PC-9 (cell line): ENCODE measurements at regions not wholly inside any gene's neighbourhood (a gene's known extent, or its start where the extent isn't known, plus 50 kb on each side); places are given as distances from the start of the nearest gene placed in this dataset.

Source experiments
- BruUV-seq: library from RNA; stranded (reverse); fragments of 400-500 nt; replicated peaks from 2 replicates; lab custom pipeline; 2021; lab: Mats Ljungman, UMichigan
- CTCF ChIA-PET: fragments of 300-600 bp; sonication (Branson Sonifier 250); formaldehyde crosslinking; loops from one replicate; lab custom pipeline; 2022; ENCODE audit warnings: antibody characterized with exemption; lab: Charles Lee
- POLR2A ChIA-PET: fragments of 300-600 bp; sonication (Branson Sonifier 250); formaldehyde crosslinking; loops from one replicate; lab custom pipeline; 2022; ENCODE audit warnings: antibody characterized with exemption; ENCODE audit not compliant: unreplicated experiment; lab: Charles Lee
- DNase-seq, 2 experiments: peaks; one replicate each; pipeline versions ENCODE4 v3.0.0 to v3.0.0-alpha.2; 2015 to 2022; ENCODE audit warnings: mixed read lengths in 1 of 2
- H2AFZ ChIP-seq: fragments of 200-600 bp; sonication (generic); 2 replicates; pipeline ENCODE4 v1.8.1; 2017; ENCODE audit warnings: antibody characterized with exemption
- H3F3A ChIP-seq: fragments of 200-600 bp; sonication (generic); 2 replicates; pipeline ENCODE4 v1.8.1; 2017; ENCODE audit warnings: antibody characterized with exemption, mild to moderate bottlenecking, low read depth; ENCODE audit not compliant: insufficient read depth
- H3K27ac ChIP-seq: fragments of 200-600 bp; sonication (generic); 2 replicates; pipeline ENCODE4 v1.6.1; 2016; ENCODE audit warnings: mixed run types
- H3K27me3 ChIP-seq: fragments of 200-600 bp; sonication (generic); 2 replicates; pipeline ENCODE4 v1.6.1; 2016; ENCODE audit warnings: low read depth, mixed run types; ENCODE audit not compliant: insufficient read depth
- H3K36me3 ChIP-seq: fragments of 200-600 bp; sonication (generic); 2 replicates; pipeline ENCODE4 v1.6.1; 2016; ENCODE audit warnings: low read depth, mixed run types
- H3K4me1 ChIP-seq: fragments of 200-600 bp; sonication (generic); replicated peaks from 2 replicates; pipeline ENCODE4 v1.6.1; 2016; ENCODE audit warnings: mixed run types; ENCODE audit not compliant: insufficient read depth
- H3K4me2 ChIP-seq: fragments of 200-600 bp; sonication (generic); 2 replicates; pipeline ENCODE4 v1.6.1; 2017; ENCODE audit warnings: mixed run types
- H3K4me3 ChIP-seq: fragments of 200-600 bp; sonication (generic); 2 replicates; pipeline ENCODE4 v1.6.1; 2016; ENCODE audit warnings: mixed run types
- H3K79me2 ChIP-seq: fragments of 200-600 bp; sonication (generic); 2 replicates; pipeline ENCODE4 v1.6.1; 2017; ENCODE audit warnings: low read depth, mixed run types
- H3K9me2 ChIP-seq: fragments of 200-600 bp; sonication (generic); 2 replicates; pipeline ENCODE4 v1.8.1; 2017; ENCODE audit warnings: mild to moderate bottlenecking; ENCODE audit not compliant: insufficient read depth
- H3K9me3 ChIP-seq: fragments of 200-600 bp; sonication (generic); 2 replicates; pipeline ENCODE4 v1.8.1; 2016; ENCODE audit warnings: low read depth; ENCODE audit not compliant: insufficient read depth
- H4K20me1 ChIP-seq: fragments of 200-600 bp; sonication (generic); 2 replicates; pipeline ENCODE4 v1.8.1; 2017; ENCODE audit not compliant: insufficient read depth
- EZH2 ChIP-seq: fragments of 200-600 bp; sonication (generic); IDR thresholded peaks from 2 replicates; pipeline ENCODE4 v1.8.0; 2017; ENCODE audit warnings: antibody characterized with exemption, low read depth
- intact Hi-C: fragments of 100-400 bp; cut with micrococcal nuclease; formaldehyde crosslinking; loops from one replicate; pipeline ENCODE4 v1.10.0; 2022; ENCODE audit not compliant: unreplicated experiment
- TF ChIP-seq, protein P1 (sequence below): fragments of 200-600 bp; sonication (generic); conservative IDR thresholded peaks from 2 replicates; pipeline ENCODE4 v1.6.1; 2017; ENCODE audit warnings: mixed run types, antibody characterized with exemption, mild to moderate bottlenecking, moderate library complexity

DNA sequence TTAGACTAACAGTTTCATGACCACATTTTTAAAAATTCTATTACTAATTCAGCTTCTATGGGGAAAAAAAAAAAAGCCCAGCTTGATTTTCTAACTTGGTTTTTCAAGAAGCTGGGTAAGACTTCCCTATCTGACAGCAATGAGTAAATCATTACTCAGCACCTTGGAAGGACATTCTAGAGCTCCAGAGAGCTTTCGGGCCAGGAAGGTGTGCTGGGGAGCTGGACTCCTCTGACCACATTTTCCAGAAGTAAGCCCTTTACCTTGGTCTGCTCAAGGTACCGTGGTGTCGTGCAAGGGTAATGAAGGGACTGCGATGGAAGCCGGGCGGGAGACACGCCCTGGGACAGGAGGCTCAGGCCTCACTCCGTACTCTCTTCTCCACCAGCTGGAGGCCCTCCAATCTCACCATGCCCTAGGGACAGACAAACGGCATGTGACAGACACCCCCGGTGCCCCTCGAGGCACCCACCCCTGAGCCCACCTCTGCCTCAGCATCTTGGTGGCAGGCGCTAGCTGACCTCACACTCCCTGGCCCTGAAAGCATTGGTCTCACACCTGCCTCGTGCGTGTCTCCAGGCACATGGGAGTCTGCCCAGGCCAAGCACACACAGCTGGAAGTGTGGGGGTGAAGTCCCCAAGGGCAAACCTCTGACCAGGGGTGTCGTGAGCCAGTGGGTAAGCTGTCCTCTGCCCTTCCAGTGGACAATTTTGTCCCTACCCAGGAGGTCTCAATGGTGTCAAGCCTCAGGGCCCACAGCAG is 152.1 kb downstream of the OAT start:
- no peaks in the 10 kb centered on the region for H3K4me1 ChIP-seq
- no peak overlapping the region for H3K27ac ChIP-seq
- CTCF ChIA-PET: no interaction called here
- H3K4me2 ChIP-seq: no peak overlapping the region
- TF ChIP-seq EZH2: no peak
- H2AFZ ChIP-seq: no peak overlapping the region
- H4K20me1 ChIP-seq: no peaks in the 10 kb centered on the region
- DNase-seq: no peak
- no peaks in the 10 kb centered on the region for H3F3A ChIP-seq
- no TSS peak for BruUV-seq
- H3K4me3 ChIP-seq: no peak overlapping the region
- no peaks in the 10 kb centered on the region for H3K27me3 ChIP-seq
- no peaks in the 10 kb centered on the region for H3K9me2 ChIP-seq
- H3K9me3 ChIP-seq: no peaks in the 10 kb centered on the region
- intact Hi-C loops: no loop called here
- no peaks in the 10 kb centered on the region for H3K79me2 ChIP-seq
- POLR2A ChIA-PET: interaction anchor here (0.6 to 0.7 kb wide), 3 partner anchors 28 to 184 kb away, joined by 3 to 11 read pairs (median 5); no protein-coding TSS in a partner anchor
- H3K36me3 ChIP-seq: no peaks in the 10 kb centered on the region

DNA sequence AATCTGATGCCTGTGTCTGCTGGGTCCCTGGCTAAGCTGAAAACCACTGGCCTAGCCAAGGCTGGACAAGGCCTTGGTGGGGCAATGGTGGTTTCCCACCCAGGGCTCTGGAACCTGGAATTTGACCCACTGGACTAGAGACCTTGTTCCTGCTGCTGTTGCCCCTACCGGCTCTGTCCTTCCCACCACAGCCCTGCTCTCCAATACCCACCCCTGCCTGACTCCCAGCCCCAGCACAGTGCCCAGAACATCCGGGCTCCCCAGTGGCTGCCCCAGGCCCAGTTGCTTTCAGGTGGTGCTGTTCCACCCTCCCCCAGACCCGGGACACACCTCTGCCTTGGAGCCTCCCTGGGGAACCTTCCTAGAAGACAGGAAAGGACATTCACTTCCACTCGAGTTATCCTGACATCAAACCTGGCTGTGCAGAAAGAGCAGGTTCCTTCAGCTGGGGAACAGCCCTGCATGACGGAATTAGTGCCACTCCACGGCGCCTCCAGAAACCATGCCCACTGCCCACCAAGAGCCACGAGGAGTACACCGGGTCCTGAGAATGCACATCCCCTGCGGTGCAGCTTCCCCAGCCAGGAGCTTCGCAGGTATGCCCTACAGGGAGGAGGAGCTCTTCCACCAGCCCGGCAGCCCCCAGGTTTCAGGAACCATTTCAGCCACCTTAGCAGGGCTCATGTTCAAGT is 152.8 kb downstream of the OAT start:
- no TSS peak for BruUV-seq
- H3K4me2 ChIP-seq: no peak overlapping the region

DNA sequence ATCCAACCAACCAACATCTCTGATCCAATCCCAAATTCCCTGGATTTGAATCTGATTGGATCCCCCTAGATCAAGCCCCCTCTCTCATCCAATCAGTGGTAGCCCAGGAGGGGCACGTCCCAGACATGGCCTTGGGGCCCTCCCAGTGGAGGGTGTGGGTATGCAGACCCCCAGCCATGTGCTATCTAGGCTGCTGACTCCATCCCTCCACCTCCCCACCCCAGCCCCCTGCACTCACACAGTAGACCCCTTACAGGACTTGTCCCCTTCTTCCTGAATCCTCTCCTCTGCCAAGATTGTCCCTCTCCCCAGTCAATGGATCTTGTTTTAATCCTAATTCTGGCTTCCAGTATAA is 153.4 kb downstream of the OAT start:
- Histone ChIP-seq H3K27me3 (no peaks in the 10 kb centered on the region), H4K20me1 (no peaks in the 10 kb centered on the region), H3K36me3 (no peaks in the 10 kb centered on the region), H3K4me1 (no peaks in the 10 kb centered on the region), H3K9me2 (no peaks in the 10 kb centered on the region), H3K9me3 (no peaks in the 10 kb centered on the region), H3K4me2 (no peak overlapping the region), H3K79me2 (no peaks in the 10 kb centered on the region), H3F3A (no peaks in the 10 kb centered on the region), H3K4me3 (no peak overlapping the region), H2AFZ (no peak overlapping the region), H3K27ac (no peak overlapping the region)
- ChIA-PET CTCF (no interaction called here), POLR2A (no interaction called here)
- intact Hi-C loops: no loop called here
- no peak for TF ChIP-seq EZH2
- TF ChIP-seq, protein P1, sequence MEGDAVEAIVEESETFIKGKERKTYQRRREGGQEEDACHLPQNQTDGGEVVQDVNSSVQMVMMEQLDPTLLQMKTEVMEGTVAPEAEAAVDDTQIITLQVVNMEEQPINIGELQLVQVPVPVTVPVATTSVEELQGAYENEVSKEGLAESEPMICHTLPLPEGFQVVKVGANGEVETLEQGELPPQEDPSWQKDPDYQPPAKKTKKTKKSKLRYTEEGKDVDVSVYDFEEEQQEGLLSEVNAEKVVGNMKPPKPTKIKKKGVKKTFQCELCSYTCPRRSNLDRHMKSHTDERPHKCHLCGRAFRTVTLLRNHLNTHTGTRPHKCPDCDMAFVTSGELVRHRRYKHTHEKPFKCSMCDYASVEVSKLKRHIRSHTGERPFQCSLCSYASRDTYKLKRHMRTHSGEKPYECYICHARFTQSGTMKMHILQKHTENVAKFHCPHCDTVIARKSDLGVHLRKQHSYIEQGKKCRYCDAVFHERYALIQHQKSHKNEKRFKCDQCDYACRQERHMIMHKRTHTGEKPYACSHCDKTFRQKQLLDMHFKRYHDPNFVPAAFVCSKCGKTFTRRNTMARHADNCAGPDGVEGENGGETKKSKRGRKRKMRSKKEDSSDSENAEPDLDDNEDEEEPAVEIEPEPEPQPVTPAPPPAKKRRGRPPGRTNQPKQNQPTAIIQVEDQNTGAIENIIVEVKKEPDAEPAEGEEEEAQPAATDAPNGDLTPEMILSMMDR: no peak
- DNase-seq: no peak
- BruUV-seq: no TSS peak

More for the DNA sequence above, 152.8 kb downstream of the OAT start:
- Histone ChIP-seq H3K27me3 (no peaks in the 10 kb centered on the region), H3K9me2 (no peaks in the 10 kb centered on the region), H3K36me3 (no peaks in the 10 kb centered on the region), H3K4me3 (no peak overlapping the region), H3F3A (no peaks in the 10 kb centered on the region), H3K9me3 (no peaks in the 10 kb centered on the region), H2AFZ (no peak overlapping the region), H4K20me1 (no peaks in the 10 kb centered on the region), H3K27ac (no peak overlapping the region), H3K79me2 (no peaks in the 10 kb centered on the region), H3K4me1 (no peaks in the 10 kb centered on the region)
- intact Hi-C loops: no loop called here
- ChIA-PET POLR2A (interaction anchor here (0.6 kb wide), 2 partner anchors 27 to 183 kb away, joined by 5 to 11 read pairs; no protein-coding TSS in a partner anchor), CTCF (no interaction called here)
- DNase-seq: no peak
- TF ChIP-seq, protein P1: no peak
- TF ChIP-seq EZH2: no peak
